ENCODE measurements at regions not wholly inside any gene's neighbourhood (a gene's known extent, or its start where the extent isn't known, plus 50 kb on each side); places are given as distances from the start of the nearest gene placed in this dataset.

DNA sequence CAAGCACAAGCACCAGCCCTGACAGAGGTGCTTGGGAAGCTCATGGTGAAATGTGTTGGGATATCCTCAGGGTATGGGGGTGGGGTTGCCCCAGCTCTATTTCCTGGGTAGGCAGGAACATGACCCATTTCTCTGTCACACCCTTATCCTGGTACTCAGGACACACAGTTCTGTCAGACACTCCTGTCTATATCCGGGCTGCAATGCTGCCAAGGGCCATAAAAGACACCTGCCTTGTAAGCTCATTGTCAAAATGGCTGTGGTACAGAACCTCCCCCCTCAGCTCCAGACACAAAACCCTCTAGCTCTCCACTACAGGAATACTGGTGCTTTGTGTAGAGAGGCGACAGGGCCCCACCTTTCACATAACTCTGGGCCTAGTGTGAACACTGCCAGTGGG is 636.7 kb downstream of the PLA2G4A start:
- H3K4me3 ChIP-seq (ENCODE audit: low read depth, low read length), result no peak overlapping the region
- in situ Hi-C loops (cut with HindIII; ENCODE audit: low sequenced_read_pairs), result no loop called here
- no peak for DNase-seq (ENCODE audit: low read depth, low spot score)
- TF ChIP-seq, protein P1, sequence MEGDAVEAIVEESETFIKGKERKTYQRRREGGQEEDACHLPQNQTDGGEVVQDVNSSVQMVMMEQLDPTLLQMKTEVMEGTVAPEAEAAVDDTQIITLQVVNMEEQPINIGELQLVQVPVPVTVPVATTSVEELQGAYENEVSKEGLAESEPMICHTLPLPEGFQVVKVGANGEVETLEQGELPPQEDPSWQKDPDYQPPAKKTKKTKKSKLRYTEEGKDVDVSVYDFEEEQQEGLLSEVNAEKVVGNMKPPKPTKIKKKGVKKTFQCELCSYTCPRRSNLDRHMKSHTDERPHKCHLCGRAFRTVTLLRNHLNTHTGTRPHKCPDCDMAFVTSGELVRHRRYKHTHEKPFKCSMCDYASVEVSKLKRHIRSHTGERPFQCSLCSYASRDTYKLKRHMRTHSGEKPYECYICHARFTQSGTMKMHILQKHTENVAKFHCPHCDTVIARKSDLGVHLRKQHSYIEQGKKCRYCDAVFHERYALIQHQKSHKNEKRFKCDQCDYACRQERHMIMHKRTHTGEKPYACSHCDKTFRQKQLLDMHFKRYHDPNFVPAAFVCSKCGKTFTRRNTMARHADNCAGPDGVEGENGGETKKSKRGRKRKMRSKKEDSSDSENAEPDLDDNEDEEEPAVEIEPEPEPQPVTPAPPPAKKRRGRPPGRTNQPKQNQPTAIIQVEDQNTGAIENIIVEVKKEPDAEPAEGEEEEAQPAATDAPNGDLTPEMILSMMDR (IDR thresholded peaks at IDR 0.05; ENCODE audit: low read depth, low read length), result no peak

DNA sequence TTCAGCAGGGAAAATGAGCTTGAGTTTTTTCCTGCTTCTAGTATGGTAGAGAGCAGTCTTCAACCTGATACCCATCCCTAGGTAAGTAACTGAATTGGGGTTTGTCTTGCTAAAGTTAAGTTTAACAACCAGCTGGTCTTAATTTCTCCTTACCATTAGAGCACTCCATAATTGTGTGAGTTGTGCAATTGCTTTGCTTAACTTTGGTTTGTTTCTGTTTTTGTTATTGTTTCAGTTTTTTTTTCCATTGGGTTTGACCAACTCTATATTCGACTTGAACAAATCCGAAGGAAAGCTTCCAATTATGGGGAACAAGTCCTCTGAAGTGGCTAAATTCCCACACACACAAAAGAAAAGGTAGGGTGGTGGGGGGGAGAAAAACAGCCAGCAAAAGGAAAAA is 641.1 kb downstream of the PLA2G4A start:
- in situ Hi-C loops (cut with HindIII; ENCODE audit: low sequenced_read_pairs), result no loop called here
- TF ChIP-seq, protein P1 (IDR thresholded peaks at IDR 0.05; ENCODE audit: low read depth, low read length), result no peak
- no peak overlapping the region for H3K4me3 ChIP-seq (ENCODE audit: low read depth, low read length)
- no peak for DNase-seq (ENCODE audit: low read depth, low spot score)

DNA sequence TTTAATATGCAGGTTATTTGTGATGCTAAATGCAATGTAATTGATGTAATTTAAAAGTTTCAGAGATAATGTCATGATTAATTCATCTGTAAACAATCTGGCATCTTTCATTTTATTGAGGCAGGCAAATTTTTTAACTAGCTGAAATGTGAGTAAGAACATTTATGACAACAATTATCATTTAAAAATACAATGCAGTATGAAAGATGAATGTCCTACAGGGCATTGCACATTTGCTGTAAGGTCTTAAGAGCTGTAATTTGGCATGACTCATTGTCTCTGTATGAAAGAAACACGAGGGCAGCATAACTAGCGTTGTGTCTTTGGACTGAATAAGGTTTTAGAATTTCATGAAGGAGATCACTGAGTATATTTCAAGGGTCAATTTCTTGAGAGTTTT is 642.8 kb downstream of the PLA2G4A start:
- H3K4me3 ChIP-seq (ENCODE audit: low read depth, low read length), result no peak overlapping the region
- DNase-seq (ENCODE audit: low read depth, low spot score), result peak; percentile 49
- TF ChIP-seq, protein P1 (IDR thresholded peaks at IDR 0.05; ENCODE audit: low read depth, low read length), result no peak
- in situ Hi-C loops (cut with HindIII; ENCODE audit: low sequenced_read_pairs), result no loop called here

DNA sequence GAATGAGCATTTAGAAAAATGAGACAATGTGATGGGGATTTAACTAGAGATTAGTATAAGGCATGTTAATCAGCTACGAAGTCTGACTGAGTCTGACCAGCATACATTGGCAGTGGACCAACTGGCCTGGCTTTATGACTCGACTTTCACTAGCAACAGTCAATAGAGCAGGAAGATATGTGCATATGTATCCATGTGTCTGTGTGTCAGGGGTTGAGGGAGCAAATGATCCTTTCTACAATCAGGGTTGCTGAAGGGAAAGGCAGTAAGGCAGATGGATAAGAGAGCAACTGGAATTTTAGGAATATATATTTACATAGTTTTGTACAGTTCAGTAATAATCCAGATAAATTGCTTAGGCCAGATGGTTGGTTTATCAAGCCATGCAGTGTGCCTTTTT is 645.6 kb downstream of the PLA2G4A start:
- TF ChIP-seq, protein P1 (IDR thresholded peaks at IDR 0.05; ENCODE audit: low read depth, low read length), result no peak
- DNase-seq (ENCODE audit: low read depth, low spot score), result peak; percentile 62
- in situ Hi-C loops (cut with HindIII; ENCODE audit: low sequenced_read_pairs), result no loop called here

DNA sequence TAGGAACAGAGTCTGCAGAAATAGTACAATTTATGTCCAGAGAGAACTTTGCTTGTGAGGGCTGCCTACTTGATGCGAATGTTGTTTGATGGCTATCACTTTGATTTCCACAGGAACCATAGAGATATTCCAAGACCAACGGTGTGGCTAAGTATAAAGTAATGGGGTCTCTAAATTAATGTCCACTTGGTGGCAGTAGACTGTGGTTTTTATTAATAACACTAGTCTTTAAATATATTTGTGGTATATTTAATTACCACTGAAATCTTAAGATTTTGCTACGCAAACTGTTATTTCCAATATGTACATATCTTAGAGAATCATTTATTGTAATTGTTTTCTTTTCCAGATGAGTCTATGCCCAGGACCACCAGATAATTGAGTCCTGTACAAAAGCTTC is 647.9 kb downstream of the PLA2G4A start:
- H3K4me3 ChIP-seq (ENCODE audit: low read depth, low read length), result no peak overlapping the region
- in situ Hi-C loops (cut with HindIII; ENCODE audit: low sequenced_read_pairs), result no loop called here
- TF ChIP-seq, protein P1 (IDR thresholded peaks at IDR 0.05; ENCODE audit: low read depth, low read length), result peak; percentile 29
- DNase-seq (ENCODE audit: low read depth, low spot score), result peak; percentile 22

More for the DNA sequence above, 645.6 kb downstream of the PLA2G4A start:
- H3K4me3 ChIP-seq (ENCODE audit: low read depth, low read length), result no peak overlapping the region

DNA sequence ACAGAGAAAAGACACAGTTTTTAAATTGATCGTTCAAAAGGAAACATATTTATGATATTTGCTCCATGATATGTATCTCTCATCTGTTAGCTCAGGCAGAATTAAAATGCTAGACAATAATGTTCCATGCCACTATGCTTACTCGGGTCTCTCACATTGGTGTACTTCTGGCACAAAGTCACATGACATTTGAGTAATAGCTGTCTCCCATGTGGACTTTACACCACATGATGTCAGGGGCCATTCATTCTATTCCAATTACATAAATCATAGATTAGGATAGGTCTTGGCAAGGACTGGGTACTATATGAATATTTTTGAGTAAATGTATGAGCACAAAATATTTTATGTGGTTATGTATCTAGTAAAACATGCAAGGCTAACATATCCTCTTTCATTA is 648.4 kb downstream of the PLA2G4A start:
- TF ChIP-seq, protein P1 (IDR thresholded peaks at IDR 0.05; ENCODE audit: low read depth, low read length), result no peak
- no peak for DNase-seq (ENCODE audit: low read depth, low spot score)
- H3K4me3 ChIP-seq (ENCODE audit: low read depth, low read length), result no peak overlapping the region
- in situ Hi-C loops (cut with HindIII; ENCODE audit: low sequenced_read_pairs), result no loop called here

DNA sequence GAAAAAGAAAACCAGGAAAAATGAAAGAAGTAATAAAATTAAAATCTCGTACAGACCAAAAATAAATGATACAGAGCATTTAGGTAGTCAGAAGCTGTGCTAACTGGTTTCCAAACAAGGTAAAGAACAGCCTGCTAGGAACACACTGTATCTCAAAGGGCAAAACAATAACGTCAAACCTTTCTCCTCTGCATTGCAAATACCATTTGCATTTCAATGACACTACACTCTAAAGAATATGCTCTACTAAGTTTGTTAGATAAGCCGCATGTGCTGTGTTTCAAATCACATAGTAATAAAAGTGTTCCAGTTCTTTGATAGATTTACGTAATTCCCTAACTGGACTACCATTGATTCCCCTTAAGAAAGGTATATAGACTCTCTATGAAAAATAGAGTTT is 648.8 kb downstream of the PLA2G4A start:
- in situ Hi-C loops (cut with HindIII; ENCODE audit: low sequenced_read_pairs), result no loop called here
- TF ChIP-seq, protein P1 (IDR thresholded peaks at IDR 0.05; ENCODE audit: low read depth, low read length), result no peak
- no peak for DNase-seq (ENCODE audit: low read depth, low spot score)
- H3K4me3 ChIP-seq (ENCODE audit: low read depth, low read length), result no peak overlapping the region

Data from astrocyte of the spinal cord (primary cell).